DMS53 treated with DMSO at 0.1 percent for 48 hours (cell line): ENCODE measurements at regions not wholly inside any gene's neighbourhood (a gene's known extent, or its start where the extent isn't known, plus 50 kb on each side); places are given as distances from the start of the nearest gene placed in this dataset.

Source experiments
- DNase-seq: peaks from one replicate; lab custom pipeline; 2025; ENCODE audit not compliant: unreplicated experiment; lab: John Stamatoyannopoulos, UW

GRCh38 chr5:145283141-145283810 lies 551.9 kb downstream of the PRELID2 start:
- no peak for DNase-seq

GRCh38 chr5:145280806-145281205 lies 554.3 kb downstream of the PRELID2 start:
- no peak for DNase-seq

GRCh38 chr5:145280214-145280613 lies 554.9 kb downstream of the PRELID2 start:
- DNase-seq = no peak

- DNase-seq = no peak
Observed at GRCh38 chr5:145260670-145261069, 574.5 kb downstream of the PRELID2 start.

GRCh38 chr5:145247745-145248040 lies 587.4 kb downstream of the PRELID2 start:
- no peak for DNase-seq

- DNase-seq = no peak
Observed at GRCh38 chr5:145246961-145247744, 588.0 kb downstream of the PRELID2 start.

GRCh38 chr5:145246379-145246778 lies 588.8 kb downstream of the PRELID2 start:
- DNase-seq = no peak

- DNase-seq = no peak
Observed at GRCh38 chr5:145245354-145245753, 589.8 kb downstream of the PRELID2 start.

GRCh38 chr5:145244788-145245187 lies 590.4 kb downstream of the PRELID2 start:
- no peak for DNase-seq

GRCh38 chr5:145244251-145244650 lies 590.9 kb downstream of the PRELID2 start:
- no peak for DNase-seq

GRCh38 chr5:145243016-145243415 lies 592.1 kb downstream of the PRELID2 start:
- DNase-seq = no peak

- DNase-seq = no peak
Observed at GRCh38 chr5:145242551-145242950, 592.6 kb downstream of the PRELID2 start.

GRCh38 chr5:145237843-145238242 lies 597.3 kb downstream of the PRELID2 start:
- peak; percentile 84 for DNase-seq

- no peak for DNase-seq
Observed at GRCh38 chr5:145236983-145237382, 598.2 kb downstream of the PRELID2 start.

GRCh38 chr5:145236127-145236526 lies 599.0 kb downstream of the PRELID2 start:
- DNase-seq = no peak

GRCh38 chr5:145233461-145233860 lies 601.7 kb downstream of the PRELID2 start:
- no peak for DNase-seq

GRCh38 chr5:145230781-145231180 lies 604.4 kb downstream of the PRELID2 start:
- no peak for DNase-seq

GRCh38 chr5:145228564-145228963 lies 606.6 kb downstream of the PRELID2 start:
- DNase-seq = no peak

- no peak for DNase-seq
Observed at GRCh38 chr5:145227881-145228280, 607.3 kb downstream of the PRELID2 start.

GRCh38 chr5:145226726-145227125 lies 608.4 kb downstream of the PRELID2 start:
- no peak for DNase-seq

- no peak for DNase-seq
Observed at GRCh38 chr5:145225529-145225928, 609.6 kb downstream of the PRELID2 start.

GRCh38 chr5:145223582-145223981 lies 611.6 kb downstream of the PRELID2 start:
- no peak for DNase-seq

- DNase-seq = no peak
Observed at GRCh38 chr5:145222622-145223021, 612.5 kb downstream of the PRELID2 start.
